ENCODE measurements at regions not wholly inside any gene's neighbourhood (a gene's known extent, or its start where the extent isn't known, plus 50 kb on each side); places are given as distances from the start of the nearest gene placed in this dataset.

- in situ Hi-C loops (cut with MboI; ENCODE audit: low pct_ligation_motif_present in 1 of 4, low pct_unique_long_range_greater_than_20kb in 1 of 4, low sequenced_read_pairs in 3 of 4): no loop called here
Measured at GRCh38 chr4:11878241-11878640, 449.5 kb upstream of the HS3ST1 start.

GRCh38 chr4:11876104-11876503 is 447.4 kb upstream of the HS3ST1 start:
- Histone ChIP-seq H3K4me3 (no peak overlapping the region), H3K9me3 (peaks cover 0 to 3% of the 10 kb centered on the region in 2 donors), H3K27ac (no peak overlapping the region), H3K4me1 (no peaks in the 10 kb centered on the region), H3K27me3 (no peaks in the 10 kb centered on the region), H3K36me3 (no peaks in the 10 kb centered on the region)
- no peak for DNase-seq
- in situ Hi-C loops (cut with MboI; ENCODE audit: low pct_ligation_motif_present in 1 of 4, low pct_unique_long_range_greater_than_20kb in 1 of 4, low sequenced_read_pairs in 3 of 4): no loop called here
- intact Hi-C loops (cut with DNase I; ENCODE audit: low total_unique reads): no loop called here
- TF ChIP-seq POLR2AphosphoS5 (IDR thresholded peaks at IDR 0.05): no peak
- TF ChIP-seq CTCF (IDR thresholded peaks at IDR 0.05): no peak
- TF ChIP-seq EP300 (IDR thresholded peaks at IDR 0.05; ENCODE audit: low read depth): no peak
- TF ChIP-seq POLR2A (IDR thresholded peaks at IDR 0.05): no peak

More at GRCh38 chr4:11878241-11878640, 449.5 kb upstream of the HS3ST1 start:
- 59 to 61% methylated on average over 3 of the region's 3 CpGs for WGBS, 2 donors (ENCODE audit: low coverage in 1 of 2)
- intact Hi-C loops (cut with DNase I; ENCODE audit: low total_unique reads): no loop called here
- Histone ChIP-seq H3K9me3 (peaks cover 0 to 3% of the 10 kb centered on the region in 2 donors), H3K36me3 (no peaks in the 10 kb centered on the region), H3K27ac (no peak overlapping the region), H3K27me3 (no peaks in the 10 kb centered on the region), H3K4me1 (no peaks in the 10 kb centered on the region), H3K4me3 (no peak overlapping the region)
- no peak for DNase-seq
- TF ChIP-seq POLR2A (IDR thresholded peaks at IDR 0.05) (no peak), EP300 (IDR thresholded peaks at IDR 0.05; ENCODE audit: low read depth) (no peak), CTCF (IDR thresholded peaks at IDR 0.05) (no peak), POLR2AphosphoS5 (IDR thresholded peaks at IDR 0.05) (no peak)

- no peaks in the 10 kb centered on the region for H3K36me3 ChIP-seq
- H3K4me3 ChIP-seq: no peak overlapping the region
- H3K9me3 ChIP-seq: no peaks in the 10 kb centered on the region
- no peak overlapping the region for H3K27ac ChIP-seq
- WGBS, 2 donors (ENCODE audit: low coverage in 1 of 2): 63 to 65% methylated on average over 3 to 6 of the region's 6 CpGs
- no peak for DNase-seq
- no peaks in the 10 kb centered on the region for H3K4me1 ChIP-seq
- TF ChIP-seq EP300 (IDR thresholded peaks at IDR 0.05; ENCODE audit: low read depth) (no peak), POLR2A (IDR thresholded peaks at IDR 0.05) (no peak), CTCF (IDR thresholded peaks at IDR 0.05) (no peak), POLR2AphosphoS5 (IDR thresholded peaks at IDR 0.05) (no peak)
- in situ Hi-C loops (cut with MboI; ENCODE audit: low pct_ligation_motif_present in 1 of 4, low pct_unique_long_range_greater_than_20kb in 1 of 4, low sequenced_read_pairs in 3 of 4): no loop called here
- no peaks in the 10 kb centered on the region for H3K27me3 ChIP-seq
- intact Hi-C loops (cut with DNase I; ENCODE audit: low total_unique reads): no loop called here
Measured at GRCh38 chr4:11869191-11869870, 440.6 kb upstream of the HS3ST1 start.

GRCh38 chr4:11866391-11866790 is 437.7 kb upstream of the HS3ST1 start:
- WGBS, 2 donors (ENCODE audit: low coverage in 1 of 2): 35 to 55% methylated on average over 1 of the region's 1 CpG
- H3K36me3 ChIP-seq: no peaks in the 10 kb centered on the region
- H3K4me1 ChIP-seq: no peaks in the 10 kb centered on the region
- TF ChIP-seq POLR2AphosphoS5 (IDR thresholded peaks at IDR 0.05) (no peak), CTCF (IDR thresholded peaks at IDR 0.05) (no peak), POLR2A (IDR thresholded peaks at IDR 0.05) (no peak), EP300 (IDR thresholded peaks at IDR 0.05; ENCODE audit: low read depth) (no peak)
- no peak overlapping the region for H3K4me3 ChIP-seq
- no peak for DNase-seq
- H3K27ac ChIP-seq: no peak overlapping the region
- H3K9me3 ChIP-seq: no peaks in the 10 kb centered on the region
- intact Hi-C loops (cut with DNase I; ENCODE audit: low total_unique reads) (no loop called here), in situ Hi-C loops (cut with MboI; ENCODE audit: low pct_ligation_motif_present in 1 of 4, low pct_unique_long_range_greater_than_20kb in 1 of 4, low sequenced_read_pairs in 3 of 4) (no loop called here)
- no peaks in the 10 kb centered on the region for H3K27me3 ChIP-seq

Data from transverse colon (tissue), 4 donors.